ENCODE measurements at regions not wholly inside any gene's neighbourhood (a gene's known extent, or its start where the extent isn't known, plus 50 kb on each side); places are given as distances from the start of the nearest gene placed in this dataset.

DNA sequence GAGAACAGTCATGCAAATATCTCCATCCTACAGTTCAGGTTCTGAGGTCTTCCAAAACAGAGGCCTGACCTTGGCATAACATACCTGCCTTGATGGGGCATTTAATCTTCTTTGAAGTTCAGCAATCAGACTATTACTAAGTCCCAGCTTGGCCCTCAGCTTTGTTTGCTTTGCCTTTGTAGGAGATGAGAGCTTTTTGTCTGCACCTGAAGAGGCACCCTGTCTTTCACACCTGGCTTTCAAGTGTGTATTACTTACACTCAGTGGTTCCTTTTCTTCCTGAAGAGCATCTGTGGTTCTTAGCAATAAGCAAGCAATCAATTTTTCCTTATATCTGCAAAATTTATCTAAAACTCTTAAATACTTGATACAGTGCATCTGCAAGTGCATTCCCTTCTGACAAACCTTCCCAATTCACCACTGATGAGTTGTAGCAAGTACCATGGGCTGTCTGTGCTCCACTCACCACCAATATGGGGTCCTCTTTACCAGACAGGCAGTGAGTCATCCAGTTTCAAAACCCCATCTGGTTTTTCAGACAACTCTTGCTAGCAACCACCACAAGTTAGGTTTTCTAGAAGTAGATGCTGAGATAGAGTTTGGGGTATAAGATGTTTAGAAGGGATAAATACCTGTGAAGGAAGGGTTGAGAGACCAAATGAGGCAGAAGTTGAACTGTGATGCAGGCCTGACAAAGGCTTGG is 100.2 kb downstream of the HINT1 start:
- H3K4me1 Mint-ChIP-seq, result peaks cover 9% of the 10 kb centered on the region

DNA sequence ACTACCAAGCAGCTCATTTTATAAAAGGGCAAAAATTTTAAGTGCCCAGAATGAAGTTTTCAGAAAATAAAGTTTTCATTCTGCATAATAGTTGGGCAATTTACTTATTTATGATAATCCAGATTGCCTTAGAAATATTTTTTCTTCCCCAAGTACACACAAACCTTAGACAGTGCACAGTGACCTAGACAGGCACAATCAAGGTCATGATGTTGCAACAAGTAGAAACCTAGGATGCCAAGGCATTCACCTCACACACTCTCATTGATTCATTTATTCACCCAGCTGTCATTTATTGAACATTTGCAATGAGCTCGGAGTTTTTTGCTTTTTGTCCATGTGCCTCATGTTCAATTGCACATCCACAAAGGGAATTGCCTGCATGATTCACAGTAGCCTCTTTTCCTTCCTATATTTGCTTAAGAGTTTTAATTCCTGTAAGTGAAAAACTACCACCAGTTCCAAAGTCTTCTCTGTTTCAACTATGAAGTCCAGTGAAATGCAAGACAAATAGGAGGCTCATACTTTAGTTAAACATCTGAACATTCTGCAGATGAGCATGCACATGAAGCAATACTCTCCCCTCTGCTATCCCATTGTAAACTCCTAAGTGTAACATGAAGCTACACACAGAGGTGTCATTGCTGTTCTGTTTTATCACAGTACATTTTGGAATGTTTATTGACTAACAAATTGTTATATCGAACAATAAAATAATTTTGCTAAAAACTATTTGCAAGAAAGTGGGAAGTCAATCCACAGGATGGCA is 122.9 kb downstream of the HINT1 start:
- H3K4me3 Mint-ChIP-seq, result no peak overlapping the region
- H3K27ac Mint-ChIP-seq, result no peak overlapping the region
- H3K27me3 Mint-ChIP-seq (ENCODE audit: low read depth, poor library complexity), result no peaks in the 10 kb centered on the region
- TF ChIP-seq, protein P1, sequence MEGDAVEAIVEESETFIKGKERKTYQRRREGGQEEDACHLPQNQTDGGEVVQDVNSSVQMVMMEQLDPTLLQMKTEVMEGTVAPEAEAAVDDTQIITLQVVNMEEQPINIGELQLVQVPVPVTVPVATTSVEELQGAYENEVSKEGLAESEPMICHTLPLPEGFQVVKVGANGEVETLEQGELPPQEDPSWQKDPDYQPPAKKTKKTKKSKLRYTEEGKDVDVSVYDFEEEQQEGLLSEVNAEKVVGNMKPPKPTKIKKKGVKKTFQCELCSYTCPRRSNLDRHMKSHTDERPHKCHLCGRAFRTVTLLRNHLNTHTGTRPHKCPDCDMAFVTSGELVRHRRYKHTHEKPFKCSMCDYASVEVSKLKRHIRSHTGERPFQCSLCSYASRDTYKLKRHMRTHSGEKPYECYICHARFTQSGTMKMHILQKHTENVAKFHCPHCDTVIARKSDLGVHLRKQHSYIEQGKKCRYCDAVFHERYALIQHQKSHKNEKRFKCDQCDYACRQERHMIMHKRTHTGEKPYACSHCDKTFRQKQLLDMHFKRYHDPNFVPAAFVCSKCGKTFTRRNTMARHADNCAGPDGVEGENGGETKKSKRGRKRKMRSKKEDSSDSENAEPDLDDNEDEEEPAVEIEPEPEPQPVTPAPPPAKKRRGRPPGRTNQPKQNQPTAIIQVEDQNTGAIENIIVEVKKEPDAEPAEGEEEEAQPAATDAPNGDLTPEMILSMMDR (IDR thresholded peaks at IDR 0.05), result no peak
- H3K4me1 Mint-ChIP-seq, result no peaks in the 10 kb centered on the region
- H3K36me3 Mint-ChIP-seq (ENCODE audit: low read depth), result no peaks in the 10 kb centered on the region
- H3K9me3 Mint-ChIP-seq, result peaks cover 14% of the 10 kb centered on the region
- no peak for DNase-seq

More for the DNA sequence above, 100.2 kb downstream of the HINT1 start:
- Mint-ChIP-seq H3K9me3 (peaks cover 18% of the 10 kb centered on the region), H3K27me3 (ENCODE audit: low read depth, poor library complexity) (no peaks in the 10 kb centered on the region), H3K27ac (no peak overlapping the region), H3K4me3 (no peak overlapping the region), H3K36me3 (ENCODE audit: low read depth) (no peaks in the 10 kb centered on the region)
- TF ChIP-seq, protein P1 (IDR thresholded peaks at IDR 0.05), result no peak
- DNase-seq, result no peak

DNA sequence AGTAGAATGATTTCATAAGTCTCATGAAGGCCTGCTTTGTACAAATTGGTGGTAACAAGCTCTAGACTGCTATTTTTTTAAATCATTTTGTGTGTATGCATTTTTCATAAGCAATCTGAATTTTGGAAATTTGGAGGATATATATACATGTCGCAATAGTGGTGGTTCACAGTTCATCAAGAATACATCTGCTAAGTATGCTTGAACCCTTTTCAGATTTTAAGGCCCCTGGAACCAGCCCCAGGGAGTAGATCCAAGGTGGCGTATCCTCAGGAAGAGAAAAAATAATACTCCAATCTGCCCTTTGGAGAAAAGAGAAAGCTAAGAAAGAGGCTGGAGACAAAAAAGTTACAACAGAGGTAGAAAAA is 141.6 kb downstream of the HINT1 start:
- DNase-seq, result no peak
- no peak overlapping the region for H3K27ac Mint-ChIP-seq
- H3K9me3 Mint-ChIP-seq, result peaks cover 6% of the 10 kb centered on the region
- no peak overlapping the region for H3K4me3 Mint-ChIP-seq
- TF ChIP-seq, protein P1 (IDR thresholded peaks at IDR 0.05), result no peak
- H3K4me1 Mint-ChIP-seq, result no peaks in the 10 kb centered on the region
- peaks cover 4% of the 10 kb centered on the region for H3K27me3 Mint-ChIP-seq (ENCODE audit: low read depth, poor library complexity)
- H3K36me3 Mint-ChIP-seq (ENCODE audit: low read depth), result no peaks in the 10 kb centered on the region

DNA sequence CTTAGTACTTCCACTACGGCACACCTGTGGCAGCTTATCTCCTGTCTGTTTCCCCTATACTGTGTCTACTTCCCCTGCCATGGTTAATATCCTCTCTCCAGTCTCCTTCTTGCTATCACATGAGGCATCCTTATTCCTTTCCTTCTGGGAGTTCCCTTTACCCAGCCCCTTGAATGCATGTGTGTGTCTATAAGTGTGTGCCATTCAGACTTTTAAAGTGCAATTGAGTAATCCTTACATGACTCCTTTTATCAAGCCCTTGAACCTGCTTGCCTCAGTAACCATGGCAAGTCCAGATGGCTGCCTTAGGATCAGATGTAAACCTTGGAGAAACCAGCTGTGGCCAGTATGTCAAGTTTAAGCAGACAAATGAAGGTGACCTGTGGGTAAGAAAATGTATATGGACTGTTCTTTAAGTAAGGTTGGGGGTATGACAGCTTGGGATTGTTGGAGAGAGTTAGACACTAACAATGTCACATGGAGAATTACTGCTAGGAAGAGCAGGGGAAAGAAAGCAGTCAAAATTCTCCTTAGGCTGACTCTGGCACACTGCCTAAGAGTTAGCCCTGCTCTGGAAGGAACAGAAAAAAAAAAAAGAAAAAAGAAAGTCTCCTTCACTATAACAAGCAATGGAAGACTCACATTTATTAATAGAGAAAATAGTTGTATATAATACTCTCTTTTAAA is 142.1 kb downstream of the HINT1 start:
- H3K36me3 Mint-ChIP-seq (ENCODE audit: low read depth), result no peaks in the 10 kb centered on the region
- H3K27me3 Mint-ChIP-seq (ENCODE audit: low read depth, poor library complexity), result peaks cover 4% of the 10 kb centered on the region
- H3K4me3 Mint-ChIP-seq, result no peak overlapping the region
- no peaks in the 10 kb centered on the region for H3K4me1 Mint-ChIP-seq
- no peak overlapping the region for H3K27ac Mint-ChIP-seq
- TF ChIP-seq, protein P1 (IDR thresholded peaks at IDR 0.05), result no peak
- H3K9me3 Mint-ChIP-seq, result peaks cover 8% of the 10 kb centered on the region
- no peak for DNase-seq

DNA sequence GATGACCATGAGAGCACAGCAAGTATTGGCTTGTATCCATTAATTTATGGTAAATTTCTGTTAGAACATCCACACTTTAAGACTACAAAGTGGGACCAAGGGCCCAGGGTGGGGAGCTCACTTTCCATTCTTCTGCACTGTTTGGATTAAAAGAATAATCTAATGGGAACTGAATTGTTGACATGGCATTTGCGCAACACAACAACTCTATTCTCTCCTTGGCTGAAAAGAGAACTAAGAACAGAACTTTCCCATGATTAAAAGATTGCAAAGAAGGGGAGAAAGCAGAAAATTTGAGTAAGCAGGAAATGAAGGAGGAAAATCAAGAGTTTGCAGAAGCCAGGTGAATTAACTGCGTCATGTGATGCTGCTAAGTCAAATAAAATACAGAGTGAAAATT is 143.4 kb downstream of the HINT1 start:
- Mint-ChIP-seq H3K36me3 (ENCODE audit: low read depth) (no peaks in the 10 kb centered on the region), H3K9me3 (peaks cover 21% of the 10 kb centered on the region), H3K27me3 (ENCODE audit: low read depth, poor library complexity) (peaks cover 4% of the 10 kb centered on the region), H3K4me1 (no peaks in the 10 kb centered on the region), H3K4me3 (no peak overlapping the region), H3K27ac (no peak overlapping the region)
- TF ChIP-seq, protein P1 (IDR thresholded peaks at IDR 0.05), result no peak
- no peak for DNase-seq
